ENCODE measurements at regions not wholly inside any gene's neighbourhood (a gene's known extent, or its start where the extent isn't known, plus 50 kb on each side); places are given as distances from the start of the nearest gene placed in this dataset.

- TF ChIP-seq CTCF (IDR thresholded peaks at IDR 0.05; ENCODE audit: insufficient read depth, low read length, poor library complexity, severe bottlenecking), result no peak
- no peak for TF ChIP-seq EZH2phosphoT487 (conservative IDR thresholded peaks at IDR 0.05; ENCODE audit: low read length)
Observed at GRCh38 chr2:5325523-5325922, 366.7 kb upstream of the SOX11 start.
